Heart left ventricle (tissue), 16 donors: ENCODE measurements at regions not wholly inside any gene's neighbourhood (a gene's known extent, or its start where the extent isn't known, plus 50 kb on each side); places are given as distances from the start of the nearest gene placed in this dataset.

Experiments used
- ATAC-seq, 4 donors: fragments of 200-7000 bp; cut with Tn5 transposase; one replicate each; pipeline ENCODE4 v1.9.1; 2020 to 2022; ENCODE audit warnings: moderate library complexity in 4 of 4, mild to moderate bottlenecking in 3 of 4, moderate number of reproducible peaks in 1 of 4
- DNase-seq, 5 donors: peaks; one replicate each; pipeline ENCODE4 v3.0.0-alpha.2; 2020
- H3K27ac ChIP-seq, 12 donors: fragments of 200-600 bp; sonication (generic) in 4 of 12; one replicate each; pipeline versions ENCODE4 v1.5.0 to v1.8.0; 2016 to 2022; ENCODE audit warnings: mild to moderate bottlenecking in 2 of 12
- H3K27me3 ChIP-seq, 9 donors: fragments of 200-600 bp; sonication (generic) in 2 of 9; one replicate each; pipeline versions ENCODE4 v1.5.1 to v1.8.0; 2016 to 2022; ENCODE audit warnings: mild to moderate bottlenecking in 3 of 9
- H3K36me3 ChIP-seq, 9 donors: fragments of 200-600 bp; sonication (generic) in 2 of 9; one replicate each; pipeline versions ENCODE4 v1.5.0 to v1.8.0; 2018 to 2022; ENCODE audit warnings: mild to moderate bottlenecking in 2 of 9
- H3K4me1 ChIP-seq, 12 donors: fragments of 200-600 bp; sonication (generic) in 4 of 12; one replicate each; pipeline versions ENCODE4 v1.5.0 to v1.8.0; 2016 to 2022; ENCODE audit warnings: mild to moderate bottlenecking in 3 of 12
- H3K4me3 ChIP-seq, 12 donors: fragments of 200-600 bp; sonication (generic) in 4 of 12; one replicate each; pipeline versions ENCODE4 v1.5.0 to v1.8.0; 2017 to 2022; ENCODE audit warnings: mild to moderate bottlenecking in 9 of 12, moderate library complexity in 4 of 12
- H3K9me3 ChIP-seq, 12 donors: fragments of 200-600 bp; sonication (generic) in 4 of 12; one replicate each; pipeline versions ENCODE4 v1.5.0 to v1.8.0; 2016 to 2022; ENCODE audit warnings: mild to moderate bottlenecking in 1 of 12
- POLR2A ChIP-seq, 2 donors: fragments of 450-650 bp; IDR thresholded peaks; one replicate each; pipeline ENCODE4 v1.6.1; 2017; ENCODE audit warnings: antibody characterized with exemption in 2 of 2, mild to moderate bottlenecking in 2 of 2, moderate library complexity in 2 of 2
- WGBS, 4 donors: extraction: QIAGEN DNeasy Blood & Tissue Kit in 2 of 4; methylation state at CpG; one replicate each; pipeline versions ENCODE4 v1.1.5 to v1.1.7; 2013 to 2018; 5-methylcytosine and 5-hydroxymethylcytosine counted together
- intact Hi-C, 10 donors: fragments of 100-400 bp; cut with DNase I; formaldehyde crosslinking; loops; one replicate each; pipeline versions ENCODE4 v1.11.1 to v1.14.2; 2022
- TF ChIP-seq, protein P1 (sequence below), 12 donors: fragments of 200-600 bp; sonication (generic) in 4 of 12; IDR thresholded peaks; one replicate each; pipeline versions ENCODE4 v1.5.0 to v1.8.0; 2018 to 2022; ENCODE audit warnings: antibody characterized with exemption in 12 of 12, mild to moderate bottlenecking in 5 of 12
- donor health status: ischemic (EF 13 %, LVEDD 7.1; RV severe dilation, severe dysfunction).
- donor health status: healthy with polysubstance abuse.
- donor health status: DM: no; HTN: yes; CAD: no.
- donor health status: DM: no; HTN: no; CAD: no.
- donor health status: ischemic (EF 25% LVEDD 6.9; RV normal size, moderate dysfunction).
- donor health status: ischemic (EF 25% LVEDD 5.7; RV mildly dilated, moderate dysfunction).
- donor health status: healthy.
- donor health status: DM: yes; HTN: yes; CAD: no.
- donor health status: ischemic (EF 35%, LVEDD 5.7; RV mildly dilated, moderate dysfunction).
- donor health status: nonischemic (EF 11% LVEDD 7.7; RV severe dilation, severe dysfunction).
- donor health status: DM: yes; HTN: yes; CAD: no.
- donor health status: PGD.
- donor health status: ischemic (EF 29% LVEDD 5.4; RV normal size, mild dysfunction).
- donor health status: nonischemic (EF 23%, LVEDD 6.1; RV moderate dilation, normal function).

DNA sequence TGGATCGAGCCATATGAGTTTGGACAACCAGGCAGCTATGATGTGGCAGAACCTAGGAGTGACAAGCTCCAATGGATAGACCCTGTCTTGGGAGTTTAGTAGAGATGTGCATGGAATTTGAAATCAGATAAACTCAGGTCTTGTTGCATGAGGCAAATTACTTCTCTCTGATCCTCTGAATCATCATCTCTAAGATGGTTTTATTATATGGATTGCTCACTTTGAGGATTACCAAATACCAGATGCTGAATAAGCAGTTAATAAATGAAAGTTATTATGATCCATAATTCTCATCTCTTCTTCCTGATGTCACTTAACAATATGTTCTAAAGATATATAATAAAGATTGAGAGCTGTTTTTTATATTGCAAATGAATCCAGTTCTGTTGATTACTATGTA is 622.2 kb downstream of the NTRK3 start:
- ATAC-seq (no peak), DNase-seq (no peak)
- Histone ChIP-seq H3K27ac (no peak overlapping the region), H3K9me3 (no peaks in the 10 kb centered on the region), H3K4me1 (peaks cover 0 to 6% (median 0%) of the 10 kb centered on the region in 12 donors), H3K36me3 (no peaks in the 10 kb centered on the region), H3K27me3 (no peaks in the 10 kb centered on the region), H3K4me3 (no peak overlapping the region)
- 85 to 94% (median 87%) methylated on average over 1 of the region's 1 CpG for WGBS, 4 donors
- intact Hi-C loops: loop anchor here in 1 of 10 donors (10.0 kb wide), 2 partner anchors 60 to 1190 kb away; no protein-coding TSS in a partner anchor
- no peak for TF ChIP-seq POLR2A (IDR thresholded peaks at IDR 0.05)
- TF ChIP-seq, protein P1, sequence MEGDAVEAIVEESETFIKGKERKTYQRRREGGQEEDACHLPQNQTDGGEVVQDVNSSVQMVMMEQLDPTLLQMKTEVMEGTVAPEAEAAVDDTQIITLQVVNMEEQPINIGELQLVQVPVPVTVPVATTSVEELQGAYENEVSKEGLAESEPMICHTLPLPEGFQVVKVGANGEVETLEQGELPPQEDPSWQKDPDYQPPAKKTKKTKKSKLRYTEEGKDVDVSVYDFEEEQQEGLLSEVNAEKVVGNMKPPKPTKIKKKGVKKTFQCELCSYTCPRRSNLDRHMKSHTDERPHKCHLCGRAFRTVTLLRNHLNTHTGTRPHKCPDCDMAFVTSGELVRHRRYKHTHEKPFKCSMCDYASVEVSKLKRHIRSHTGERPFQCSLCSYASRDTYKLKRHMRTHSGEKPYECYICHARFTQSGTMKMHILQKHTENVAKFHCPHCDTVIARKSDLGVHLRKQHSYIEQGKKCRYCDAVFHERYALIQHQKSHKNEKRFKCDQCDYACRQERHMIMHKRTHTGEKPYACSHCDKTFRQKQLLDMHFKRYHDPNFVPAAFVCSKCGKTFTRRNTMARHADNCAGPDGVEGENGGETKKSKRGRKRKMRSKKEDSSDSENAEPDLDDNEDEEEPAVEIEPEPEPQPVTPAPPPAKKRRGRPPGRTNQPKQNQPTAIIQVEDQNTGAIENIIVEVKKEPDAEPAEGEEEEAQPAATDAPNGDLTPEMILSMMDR (IDR thresholded peaks at IDR 0.05): no peak

DNA sequence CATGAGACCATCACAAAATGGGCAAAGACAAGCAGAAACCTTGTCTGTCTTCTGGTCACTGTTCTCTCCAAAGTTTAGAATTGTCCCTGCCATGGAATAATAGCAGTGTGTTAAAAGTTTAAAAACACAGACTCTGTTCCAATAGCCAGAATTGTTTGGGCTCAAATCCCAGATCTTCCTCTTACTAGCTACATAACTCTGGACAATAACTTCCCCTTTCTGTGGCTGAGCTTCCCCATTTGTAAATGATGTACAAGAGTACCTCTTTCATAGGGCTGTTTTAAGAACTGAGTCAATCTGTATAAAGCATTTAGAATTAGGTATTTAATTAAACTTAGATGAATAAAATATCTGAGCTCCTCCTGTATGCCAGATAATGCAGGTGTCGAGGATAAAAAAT is 623.0 kb downstream of the NTRK3 start:
- no peak overlapping the region for H3K27ac ChIP-seq
- no peaks in the 10 kb centered on the region for H3K9me3 ChIP-seq
- DNase-seq (no peak), ATAC-seq (no peak)
- H3K4me3 ChIP-seq: no peak overlapping the region
- intact Hi-C loops: loop anchor here in 1 of 10 donors (10.0 kb wide), 2 partner anchors 61 to 1191 kb away; no protein-coding TSS in a partner anchor
- WGBS, 4 donors: 71 to 88% (median 84%) methylated on average over 1 of the region's 1 CpG
- H3K27me3 ChIP-seq: no peaks in the 10 kb centered on the region
- no peak for TF ChIP-seq POLR2A (IDR thresholded peaks at IDR 0.05)
- TF ChIP-seq, protein P1 (IDR thresholded peaks at IDR 0.05): no peak
- H3K36me3 ChIP-seq: no peaks in the 10 kb centered on the region
- H3K4me1 ChIP-seq: peaks cover 0 to 6% (median 0%) of the 10 kb centered on the region in 12 donors

DNA sequence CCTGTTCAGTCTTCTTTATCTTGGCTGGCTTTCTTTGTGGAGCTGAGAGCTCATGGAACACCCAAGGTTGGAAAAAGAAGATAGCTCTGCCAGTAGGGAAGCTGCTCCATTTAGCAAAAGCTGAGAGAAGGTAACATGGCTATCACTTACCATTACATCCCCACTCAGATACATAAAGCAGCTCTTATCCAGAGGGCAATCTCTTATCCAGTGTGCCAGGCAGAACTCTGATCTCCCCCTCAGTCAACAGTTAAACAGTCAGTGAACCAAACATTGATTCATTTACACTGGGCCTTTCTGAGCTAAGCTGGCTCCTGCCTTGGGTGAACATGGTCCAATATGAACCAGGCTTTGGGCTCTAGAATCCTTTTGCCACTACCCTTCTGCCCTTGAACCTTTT is 624.2 kb downstream of the NTRK3 start:
- Histone ChIP-seq H3K4me3 (no peak overlapping the region), H3K27me3 (no peaks in the 10 kb centered on the region), H3K36me3 (no peaks in the 10 kb centered on the region), H3K4me1 (peaks cover 0 to 14% (median 0%) of the 10 kb centered on the region in 12 donors), H3K9me3 (no peaks in the 10 kb centered on the region), H3K27ac (no peak overlapping the region)
- ATAC-seq (no peak), DNase-seq (no peak)
- TF ChIP-seq, protein P1 (IDR thresholded peaks at IDR 0.05): no peak
- no peak for TF ChIP-seq POLR2A (IDR thresholded peaks at IDR 0.05)
- intact Hi-C loops: loop anchor here in 1 of 10 donors (10.0 kb wide), 2 partner anchors 62 to 1192 kb away; no protein-coding TSS in a partner anchor

DNA sequence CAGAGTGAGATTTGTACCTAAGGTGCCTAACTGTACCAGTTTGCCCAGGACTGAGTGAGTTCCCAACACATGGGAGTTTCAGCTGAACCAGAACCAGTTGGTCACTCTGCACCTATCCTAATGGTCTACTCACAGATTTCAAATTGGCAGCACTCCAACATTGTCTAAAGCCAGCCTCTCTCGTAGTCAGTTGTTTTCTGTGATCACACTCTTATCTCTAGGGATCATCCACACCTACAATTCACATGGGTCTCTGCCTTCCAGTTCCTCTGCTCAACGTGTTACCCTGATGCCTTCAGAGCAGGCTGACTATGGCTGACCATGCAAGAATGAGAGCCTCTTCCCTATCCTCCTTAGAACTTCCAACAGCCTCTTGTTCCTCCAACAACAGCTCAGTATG is 624.8 kb downstream of the NTRK3 start:
- Histone ChIP-seq H3K4me1 (peaks cover 0 to 14% (median 0%) of the 10 kb centered on the region in 12 donors), H3K9me3 (no peaks in the 10 kb centered on the region), H3K36me3 (no peaks in the 10 kb centered on the region), H3K27me3 (no peaks in the 10 kb centered on the region), H3K4me3 (no peak overlapping the region), H3K27ac (no peak overlapping the region)
- TF ChIP-seq, protein P1 (IDR thresholded peaks at IDR 0.05): no peak
- no peak for TF ChIP-seq POLR2A (IDR thresholded peaks at IDR 0.05)
- no peak for ATAC-seq
- intact Hi-C loops: loop anchor here in 1 of 10 donors (10.0 kb wide), 2 partner anchors 63 to 1193 kb away; no protein-coding TSS in a partner anchor
- no peak for DNase-seq
- WGBS, 4 donors: 30 to 59% (median 43%) methylated on average over 2 of the region's 2 CpGs
